HG03060 (cell line): ENCODE measurements at regions not wholly inside any gene's neighbourhood (a gene's known extent, or its start where the extent isn't known, plus 50 kb on each side); places are given as distances from the start of the nearest gene placed in this dataset.

Experiments used
- ATAC-seq: cut with Tn5 transposase; IDR thresholded peaks from one replicate; pipeline ENCODE4 v1.9.1; 2021; ENCODE audit warnings: low read depth, moderate number of reproducible peaks; ENCODE audit not compliant: unreplicated experiment

- no peak for ATAC-seq
Observed at GRCh38 chr9:12056874-12057273, 636.3 kb upstream of the TYRP1 start.

- ATAC-seq: no peak
Observed at GRCh38 chr9:12060067-12060466, 633.1 kb upstream of the TYRP1 start.

DNA sequence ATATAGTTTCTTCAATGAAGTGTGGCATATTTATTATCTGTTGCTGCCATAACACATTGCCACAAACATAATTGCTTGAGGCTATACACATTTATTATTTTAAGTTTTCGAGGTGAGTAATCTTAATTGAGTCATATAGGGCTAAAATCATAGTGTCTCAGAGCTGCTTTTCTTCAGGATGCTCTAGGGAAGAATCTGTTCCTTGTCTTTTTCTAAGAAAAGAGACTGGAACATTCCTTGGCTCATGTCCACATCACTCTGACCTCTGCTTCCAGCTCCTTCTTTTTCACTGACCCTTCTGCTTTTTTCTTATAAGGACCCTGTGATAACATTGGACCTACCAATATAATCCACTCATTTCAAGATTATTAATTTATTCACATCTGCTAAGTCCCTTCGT lies 632.4 kb upstream of the TYRP1 start:
- ATAC-seq: no peak

GRCh38 chr9:12065050-12065449 lies 628.1 kb upstream of the TYRP1 start:
- ATAC-seq: no peak

DNA sequence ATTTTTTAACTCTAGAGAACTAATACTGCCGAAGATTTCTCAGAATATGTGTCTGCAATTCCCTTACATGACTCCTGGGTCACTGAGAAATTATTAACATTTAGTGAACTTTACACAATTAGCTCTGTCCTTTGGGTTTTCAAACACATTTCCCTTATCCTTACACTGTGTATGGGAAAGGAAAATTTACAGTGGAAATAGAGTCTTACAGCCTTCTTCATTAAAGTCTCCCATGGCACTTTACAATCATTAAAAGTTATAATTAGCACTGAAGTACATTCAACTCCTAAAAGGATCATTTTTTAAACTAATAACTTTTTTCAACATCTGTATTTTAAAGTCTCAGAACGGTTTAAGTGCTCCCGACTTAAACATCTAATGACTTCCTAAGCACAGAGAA lies 627.5 kb upstream of the TYRP1 start:
- no peak for ATAC-seq

DNA sequence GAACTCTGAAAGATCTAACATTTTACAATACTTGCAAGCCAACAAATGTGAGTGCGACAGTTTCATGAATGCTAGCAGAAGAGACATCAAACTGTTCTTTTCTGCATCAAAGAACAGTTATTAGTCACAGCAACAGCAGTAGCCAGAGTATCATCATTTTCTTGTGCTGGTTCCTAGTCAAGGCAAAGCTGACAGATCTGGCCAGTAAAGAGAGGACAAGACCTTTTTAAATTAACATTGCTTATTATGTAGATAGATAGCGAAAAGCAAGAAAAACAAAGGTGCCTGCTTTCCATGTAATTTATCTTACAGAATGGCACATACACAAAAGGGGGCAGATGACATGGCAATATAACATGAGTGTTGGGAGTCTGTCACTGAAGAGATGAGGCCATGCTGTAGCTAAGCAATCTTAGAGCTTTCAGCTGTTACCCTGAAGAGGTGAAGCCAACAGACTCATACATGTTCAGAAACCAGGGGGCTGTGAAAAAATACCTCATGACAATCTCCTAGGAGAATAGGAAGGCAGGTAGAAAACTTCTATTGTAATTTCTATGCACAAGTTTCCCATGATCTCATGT lies 626.6 kb upstream of the TYRP1 start:
- no peak for ATAC-seq

DNA sequence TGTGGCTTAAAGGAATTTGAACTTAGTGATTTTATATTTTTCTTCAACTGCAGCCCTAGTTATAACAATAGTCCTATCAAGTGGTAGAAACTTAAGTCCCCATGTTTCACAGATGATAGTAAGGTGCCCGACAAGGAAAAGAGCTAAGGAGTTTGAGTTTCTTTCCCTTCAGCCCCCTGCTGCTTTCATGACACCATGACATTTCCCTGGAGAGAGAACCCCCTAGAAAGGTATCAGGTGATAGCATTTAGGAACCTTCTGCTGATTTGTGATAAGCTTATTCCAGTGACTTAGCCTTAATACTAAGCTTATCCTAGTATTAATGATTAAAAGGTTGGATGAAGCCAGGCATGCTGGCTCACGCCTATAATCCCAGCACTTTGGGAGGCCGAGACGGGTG lies 623.8 kb upstream of the TYRP1 start:
- ATAC-seq: no peak

- no peak for ATAC-seq
Observed at GRCh38 chr9:12085399-12085798, 607.8 kb upstream of the TYRP1 start.

- ATAC-seq: no peak
Observed at GRCh38 chr9:12091865-12092527, 601.2 kb upstream of the TYRP1 start.

GRCh38 chr9:12094046-12094445 lies 599.1 kb upstream of the TYRP1 start:
- no peak for ATAC-seq

GRCh38 chr9:12095931-12096330 lies 597.3 kb upstream of the TYRP1 start:
- ATAC-seq: no peak

DNA sequence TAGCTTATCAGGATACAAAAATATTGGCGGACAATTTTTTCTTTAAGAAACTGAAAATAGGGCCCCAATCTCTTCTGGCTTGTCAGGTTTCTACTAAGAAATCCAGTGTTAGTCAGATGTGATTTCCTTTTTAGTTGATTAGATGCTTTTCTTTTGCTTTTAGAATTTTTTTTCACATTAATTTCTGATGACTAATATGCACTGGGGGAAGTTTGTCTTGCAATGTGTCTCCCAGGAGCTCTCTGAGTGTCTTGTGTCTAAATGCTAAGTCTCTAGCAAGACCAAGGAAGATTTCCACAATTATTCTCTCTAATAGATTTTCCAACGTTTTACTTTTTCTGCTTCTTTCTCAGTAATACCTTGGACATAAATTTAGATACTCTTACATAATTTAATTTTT lies 559.8 kb upstream of the TYRP1 start:
- ATAC-seq: no peak

- no peak for ATAC-seq
Observed at GRCh38 chr9:12141422-12141821, 551.8 kb upstream of the TYRP1 start.

DNA sequence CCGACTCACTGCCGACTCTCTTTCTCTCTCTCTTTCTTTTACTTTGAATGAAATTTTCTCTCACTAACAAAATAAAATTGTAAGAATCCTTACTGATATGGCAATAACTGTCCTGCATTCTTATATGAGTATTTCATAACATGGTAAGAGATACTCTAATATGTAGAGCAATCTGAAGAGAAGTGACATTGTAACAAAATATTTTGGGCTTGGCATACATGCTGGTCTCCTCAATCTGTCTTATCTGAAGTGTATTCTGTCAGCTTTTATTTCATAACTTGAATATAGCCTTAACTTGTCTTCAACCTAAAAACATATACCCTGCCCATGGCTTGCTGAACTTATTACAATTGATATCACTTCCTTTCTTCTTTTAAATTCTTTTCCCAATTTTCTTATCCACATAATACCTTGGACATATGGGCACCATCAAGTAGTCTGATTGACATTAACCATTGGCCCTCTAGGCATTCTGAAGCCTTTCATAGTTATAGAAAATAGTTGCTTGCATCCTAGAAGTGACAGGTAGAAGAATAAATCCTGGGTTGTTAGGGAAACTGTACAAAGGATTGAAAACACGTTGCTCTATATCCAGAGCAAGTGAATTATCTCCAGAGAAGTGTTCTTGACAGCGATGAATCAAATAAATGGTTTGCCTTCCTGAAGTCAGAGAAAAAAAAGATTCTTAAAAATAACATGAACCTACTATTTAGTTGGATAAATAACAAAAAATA lies 537.6 kb upstream of the TYRP1 start:
- no peak for ATAC-seq

DNA sequence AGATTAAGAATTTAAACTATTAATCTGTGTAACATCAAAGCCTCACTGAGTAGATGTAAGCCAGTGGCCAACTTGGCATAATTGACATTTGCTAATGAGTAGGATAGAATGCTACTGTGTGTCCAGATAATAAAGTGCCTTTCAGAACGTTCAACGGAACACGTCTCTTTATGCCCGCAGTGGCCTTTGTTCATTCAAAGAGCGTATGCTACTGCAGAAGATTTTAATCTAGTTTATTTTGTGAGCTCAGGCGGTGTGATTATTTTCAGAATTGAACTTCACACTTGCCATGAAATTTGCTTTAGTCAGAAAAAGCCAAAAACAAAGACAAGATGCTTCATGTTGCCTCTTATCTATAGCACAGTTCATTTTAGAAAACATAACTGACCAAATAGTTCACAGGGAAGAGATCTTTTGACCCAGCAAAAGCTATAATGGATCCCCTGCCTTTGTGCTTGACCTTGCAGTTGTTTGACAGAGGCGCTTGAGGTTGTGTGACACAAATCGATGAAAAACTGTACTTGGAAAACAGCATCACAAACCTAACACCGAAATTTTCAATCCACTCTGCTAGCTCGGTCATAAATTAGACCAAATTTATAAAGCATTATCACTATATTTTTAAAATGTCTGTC lies 530.9 kb upstream of the TYRP1 start:
- ATAC-seq: no peak

- ATAC-seq: no peak
Observed at GRCh38 chr9:12163723-12164458, 529.3 kb upstream of the TYRP1 start.

GRCh38 chr9:12166518-12166917 lies 526.7 kb upstream of the TYRP1 start:
- no peak for ATAC-seq

DNA sequence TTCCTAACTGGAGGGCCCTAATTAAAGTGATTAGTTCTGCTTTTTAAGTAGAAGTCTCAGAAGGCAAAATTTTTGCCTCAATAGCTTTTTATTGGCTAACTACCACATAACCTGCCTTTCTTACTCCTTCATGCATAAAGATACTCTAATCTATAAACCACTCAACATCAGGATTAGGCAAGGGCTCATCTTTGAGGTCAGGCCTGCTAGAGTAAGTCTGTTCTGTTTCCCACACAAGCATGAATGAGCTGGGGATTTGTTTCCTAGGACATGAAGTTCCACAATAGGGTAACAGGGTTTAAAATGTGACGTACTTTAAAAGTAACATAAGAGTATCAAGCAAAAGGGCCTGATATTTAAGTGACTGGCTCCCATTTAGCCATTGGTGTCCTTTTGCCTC lies 522.7 kb upstream of the TYRP1 start:
- no peak for ATAC-seq

DNA sequence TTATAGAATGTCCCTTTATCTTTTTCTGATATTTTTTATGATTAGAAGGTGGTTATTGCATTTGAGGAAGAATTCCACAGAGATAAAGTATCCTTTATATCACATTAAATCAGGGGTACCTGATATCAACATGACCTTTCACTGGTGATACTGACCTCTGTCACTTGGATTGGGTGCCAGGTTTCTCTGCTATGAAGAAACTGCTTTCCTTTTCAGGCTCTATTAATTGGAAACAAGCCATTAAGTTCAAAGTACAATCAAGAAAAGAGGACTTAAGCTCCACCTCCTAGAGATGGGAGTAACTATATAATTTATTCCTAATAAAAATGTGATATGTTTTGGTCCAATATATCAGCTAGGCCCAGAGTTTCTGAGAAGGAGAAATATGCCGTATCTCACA lies 514.6 kb upstream of the TYRP1 start:
- ATAC-seq: no peak

DNA sequence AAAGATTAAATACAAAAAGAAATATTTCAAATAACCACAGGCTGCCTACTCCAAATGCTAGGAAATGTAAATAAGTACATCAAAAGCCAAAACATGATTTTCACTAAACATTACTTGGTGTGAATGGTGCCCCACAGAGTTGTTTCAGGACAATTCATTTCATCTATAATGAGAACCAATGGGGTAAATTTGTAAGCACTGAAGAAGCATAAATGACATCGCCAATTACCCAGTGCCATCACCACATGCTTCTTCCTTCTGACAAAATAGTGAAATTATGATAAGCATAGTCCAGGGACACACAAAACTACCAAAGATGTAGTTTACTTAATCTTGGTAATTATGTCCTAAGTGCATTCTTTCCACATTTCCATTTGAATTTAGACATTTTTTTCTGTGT lies 510.4 kb upstream of the TYRP1 start:
- ATAC-seq: no peak

GRCh38 chr9:12183321-12183720 lies 509.9 kb upstream of the TYRP1 start:
- ATAC-seq: no peak
